ENCODE measurements at regions not wholly inside any gene's neighbourhood (a gene's known extent, or its start where the extent isn't known, plus 50 kb on each side); places are given as distances from the start of the nearest gene placed in this dataset.

- WGBS: 93% methylated on average over 6 of the region's 6 CpGs
- H3K4me3 ChIP-seq (ENCODE audit: insufficient read depth in 1 of 2, low read depth in 1 of 2, low read length in 2 of 2): no peak overlapping the region
- H2AFZ ChIP-seq (ENCODE audit: low read depth, low read length): no peak overlapping the region
- H4K8ac ChIP-seq (ENCODE audit: low read length): peak overlapping the region; percentile 67
- H3K27ac ChIP-seq (ENCODE audit: low read length, poor library complexity, severe bottlenecking): peak overlapping the region; percentile 88
- peaks cover 26% of the 10 kb centered on the region for H3K4me1 ChIP-seq (ENCODE audit: control insufficient read depth, insufficient read depth, low read depth, low read length)
- H3K23ac ChIP-seq (ENCODE audit: low read length in 2 of 2): no peak overlapping the region
- H2BK15ac ChIP-seq (ENCODE audit: low read depth, poor library complexity, severe bottlenecking): peak overlapping the region; percentile 95
- H3K9me3 ChIP-seq (ENCODE audit: control insufficient read depth, low read length): no peaks in the 10 kb centered on the region
- peak overlapping the region; percentile 37 for H2AK5ac ChIP-seq (ENCODE audit: low read length, severe bottlenecking)
- no peak overlapping the region for H3K14ac ChIP-seq (ENCODE audit: low read length in 2 of 2)
- H3K18ac ChIP-seq (ENCODE audit: low read depth in 1 of 2, low read length in 2 of 2): peak overlapping the region; percentile 76 to 89
- peak overlapping the region; percentile 27 to 64 for H3K4ac ChIP-seq (ENCODE audit: low read depth in 1 of 2, low read length in 2 of 2)
- no peaks in the 10 kb centered on the region for H3K27me3 ChIP-seq (ENCODE audit: control insufficient read depth in 1 of 2, insufficient read depth in 1 of 2, low read length in 2 of 2)
- DNase-seq: no peak
- peak overlapping the region; percentile 94 for H2BK120ac ChIP-seq (ENCODE audit: low read depth, low read length)
- H2BK12ac ChIP-seq (ENCODE audit: low read length in 2 of 2): peak overlapping the region; percentile 87 to 100
- peak overlapping the region; percentile 83 for H3K9ac ChIP-seq (ENCODE audit: low read length)
- no peaks in the 10 kb centered on the region for H3K79me1 ChIP-seq (replicated peaks; ENCODE audit: low read length, poor library complexity, severe bottlenecking)
- H4K91ac ChIP-seq (ENCODE audit: low read length): peak overlapping the region; percentile 96
- no peaks in the 10 kb centered on the region for H3K36me3 ChIP-seq (ENCODE audit: control insufficient read depth in 1 of 2, insufficient read depth in 2 of 2, low read depth in 1 of 2, low read length in 2 of 2)
- no peak overlapping the region for H2BK5ac ChIP-seq (ENCODE audit: low read depth, low read length, poor library complexity, severe bottlenecking)
- peak overlapping the region; percentile 1 for H3K4me2 ChIP-seq (ENCODE audit: low read length, poor library complexity, severe bottlenecking)
Measured at GRCh38 chr15:99454107-99454809, 111.5 kb upstream of the MEF2A start.

DNA sequence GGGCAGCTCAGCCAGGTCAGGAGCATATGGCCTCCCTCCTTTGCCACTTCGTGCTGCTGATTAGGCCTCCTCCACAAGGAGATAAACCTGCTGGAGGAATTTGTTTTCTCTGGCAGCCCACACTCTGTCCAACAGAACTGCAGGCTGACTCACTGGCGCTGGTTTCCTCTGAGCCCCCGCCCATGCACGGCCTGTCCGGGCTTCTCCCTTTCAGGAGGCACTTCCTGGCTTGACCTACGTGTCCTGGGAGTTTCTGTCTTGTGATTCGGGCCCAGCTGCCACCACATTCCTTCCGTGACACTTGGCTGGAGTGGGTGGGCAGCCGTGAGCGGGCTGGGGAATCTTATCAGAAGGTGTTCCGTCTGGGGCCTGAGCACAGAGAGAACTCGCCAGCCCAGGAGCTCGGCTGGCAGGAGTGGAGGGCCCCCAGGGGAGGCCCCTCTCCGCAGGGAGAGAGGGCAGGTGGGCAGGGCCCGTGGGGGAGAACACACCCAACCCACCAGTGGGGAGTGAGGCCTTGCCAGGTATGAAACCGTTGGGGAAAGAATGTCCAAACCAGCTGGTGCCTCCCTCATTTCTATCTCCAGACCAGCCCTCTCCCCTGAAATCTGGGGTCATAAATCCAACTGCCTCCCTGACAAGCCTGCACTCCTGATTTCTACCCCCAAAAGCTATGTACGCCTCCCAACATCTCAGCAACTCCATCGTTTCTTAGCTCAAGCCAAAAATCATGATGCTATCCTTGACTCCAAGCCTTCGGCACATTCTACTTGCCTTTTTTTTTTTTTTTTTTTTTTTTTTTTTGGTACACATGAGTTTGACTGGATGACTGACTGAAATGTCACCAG lies 110.6 kb upstream of the MEF2A start:
- Histone ChIP-seq H3K79me1 (replicated peaks; ENCODE audit: low read length, poor library complexity, severe bottlenecking) (no peaks in the 10 kb centered on the region), H2BK5ac (ENCODE audit: low read depth, low read length, poor library complexity, severe bottlenecking) (peak overlapping the region; percentile 92), H3K4me2 (ENCODE audit: low read length, poor library complexity, severe bottlenecking) (peak overlapping the region; percentile 1), H3K4ac (ENCODE audit: low read depth in 1 of 2, low read length in 2 of 2) (peak overlapping the region; percentile 84 to 96), H3K36me3 (ENCODE audit: control insufficient read depth in 1 of 2, insufficient read depth in 2 of 2, low read depth in 1 of 2, low read length in 2 of 2) (no peaks in the 10 kb centered on the region), H3K23ac (ENCODE audit: low read length in 2 of 2) (peak overlapping the region in 1 of 2 experiments; percentile 68), H4K91ac (ENCODE audit: low read length) (peak overlapping the region; percentile 96), H4K8ac (ENCODE audit: low read length) (peak overlapping the region; percentile 99), H3K9ac (ENCODE audit: low read length) (peak overlapping the region; percentile 83), H2AK5ac (ENCODE audit: low read length, severe bottlenecking) (peak overlapping the region; percentile 84), H2BK15ac (ENCODE audit: low read depth, poor library complexity, severe bottlenecking) (peak overlapping the region; percentile 96), H3K9me3 (ENCODE audit: control insufficient read depth, low read length) (no peaks in the 10 kb centered on the region), H3K14ac (ENCODE audit: low read length in 2 of 2) (peak overlapping the region in 1 of 2 experiments; percentile 84), H2AFZ (ENCODE audit: low read depth, low read length) (peak overlapping the region; percentile 83), H3K27me3 (ENCODE audit: control insufficient read depth in 1 of 2, insufficient read depth in 1 of 2, low read length in 2 of 2) (no peaks in the 10 kb centered on the region), H2BK120ac (ENCODE audit: low read depth, low read length) (peak overlapping the region; percentile 94), H3K4me1 (ENCODE audit: control insufficient read depth, insufficient read depth, low read depth, low read length) (peaks cover 26% of the 10 kb centered on the region), H3K4me3 (ENCODE audit: insufficient read depth in 1 of 2, low read depth in 1 of 2, low read length in 2 of 2) (no peak overlapping the region), H3K27ac (ENCODE audit: low read length, poor library complexity, severe bottlenecking) (peak overlapping the region; percentile 88), H3K18ac (ENCODE audit: low read depth in 1 of 2, low read length in 2 of 2) (peak overlapping the region; percentile 97), H2BK12ac (ENCODE audit: low read length in 2 of 2) (peak overlapping the region; percentile 85 to 98)
- peak; percentile 97 for DNase-seq
- WGBS: 23% methylated on average over 18 of the region's 19 CpGs

DNA sequence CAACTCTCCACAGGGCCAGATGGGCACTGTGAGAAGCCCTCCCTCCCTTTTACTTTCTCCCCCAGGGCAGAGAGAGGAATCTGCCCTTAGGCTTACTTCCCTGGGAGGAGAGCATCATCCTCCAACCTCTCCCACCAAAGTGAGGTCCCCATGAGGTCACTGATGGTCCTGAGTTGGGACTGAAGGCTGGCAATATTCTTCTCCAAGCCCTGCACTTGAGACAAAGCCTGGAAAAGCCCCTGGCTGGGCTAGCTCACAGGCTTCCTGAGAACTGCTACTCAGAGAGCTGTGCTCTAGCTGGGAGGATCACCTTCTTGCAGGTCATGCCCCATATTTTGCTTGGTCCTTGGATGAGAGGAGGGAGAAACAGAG lies 110.0 kb upstream of the MEF2A start:
- no peaks in the 10 kb centered on the region for H3K36me3 ChIP-seq (ENCODE audit: control insufficient read depth in 1 of 2, insufficient read depth in 2 of 2, low read depth in 1 of 2, low read length in 2 of 2)
- no peak overlapping the region for H2BK5ac ChIP-seq (ENCODE audit: low read depth, low read length, poor library complexity, severe bottlenecking)
- H3K27me3 ChIP-seq (ENCODE audit: control insufficient read depth in 1 of 2, insufficient read depth in 1 of 2, low read length in 2 of 2): no peaks in the 10 kb centered on the region
- no peaks in the 10 kb centered on the region for H3K79me1 ChIP-seq (replicated peaks; ENCODE audit: low read length, poor library complexity, severe bottlenecking)
- peak overlapping the region in 1 of 2 experiments; percentile 82 for H3K4ac ChIP-seq (ENCODE audit: low read depth in 1 of 2, low read length in 2 of 2)
- peak overlapping the region in 1 of 2 experiments; percentile 77 for H3K23ac ChIP-seq (ENCODE audit: low read length in 2 of 2)
- H2AK5ac ChIP-seq (ENCODE audit: low read length, severe bottlenecking): peak overlapping the region; percentile 64
- no peak for DNase-seq
- H3K18ac ChIP-seq (ENCODE audit: low read depth in 1 of 2, low read length in 2 of 2): peak overlapping the region; percentile 88 to 97
- peak overlapping the region; percentile 5 for H4K8ac ChIP-seq (ENCODE audit: low read length)
- H2BK15ac ChIP-seq (ENCODE audit: low read depth, poor library complexity, severe bottlenecking): no peak overlapping the region
- peak overlapping the region; percentile 93 for H2BK120ac ChIP-seq (ENCODE audit: low read depth, low read length)
- no peak overlapping the region for H3K9ac ChIP-seq (ENCODE audit: low read length)
- H2AFZ ChIP-seq (ENCODE audit: low read depth, low read length): peak overlapping the region; percentile 37
- H3K27ac ChIP-seq (ENCODE audit: low read length, poor library complexity, severe bottlenecking): no peak overlapping the region
- H3K9me3 ChIP-seq (ENCODE audit: control insufficient read depth, low read length): peaks cover 4% of the 10 kb centered on the region
- no peak overlapping the region for H3K14ac ChIP-seq (ENCODE audit: low read length in 2 of 2)
- no peak overlapping the region for H3K4me3 ChIP-seq (ENCODE audit: insufficient read depth in 1 of 2, low read depth in 1 of 2, low read length in 2 of 2)
- peaks cover 25% of the 10 kb centered on the region for H3K4me1 ChIP-seq (ENCODE audit: control insufficient read depth, insufficient read depth, low read depth, low read length)
- no peak overlapping the region for H3K4me2 ChIP-seq (ENCODE audit: low read length, poor library complexity, severe bottlenecking)
- H2BK12ac ChIP-seq (ENCODE audit: low read length in 2 of 2): peak overlapping the region; percentile 85 to 99
- H4K91ac ChIP-seq (ENCODE audit: low read length): peak overlapping the region; percentile 70

- H3K9ac ChIP-seq (ENCODE audit: low read length): no peak overlapping the region
- no peaks in the 10 kb centered on the region for H3K36me3 ChIP-seq (ENCODE audit: control insufficient read depth in 1 of 2, insufficient read depth in 2 of 2, low read depth in 1 of 2, low read length in 2 of 2)
- no peak overlapping the region for H3K4me3 ChIP-seq (ENCODE audit: insufficient read depth in 1 of 2, low read depth in 1 of 2, low read length in 2 of 2)
- no peak overlapping the region for H4K91ac ChIP-seq (ENCODE audit: low read length)
- no peak overlapping the region for H3K27ac ChIP-seq (ENCODE audit: low read length, poor library complexity, severe bottlenecking)
- H3K27me3 ChIP-seq (ENCODE audit: control insufficient read depth in 1 of 2, insufficient read depth in 1 of 2, low read length in 2 of 2): no peaks in the 10 kb centered on the region
- H3K9me3 ChIP-seq (ENCODE audit: control insufficient read depth, low read length): peaks cover 10% of the 10 kb centered on the region
- peaks cover 3% of the 10 kb centered on the region for H3K4me1 ChIP-seq (ENCODE audit: control insufficient read depth, insufficient read depth, low read depth, low read length)
- H2BK120ac ChIP-seq (ENCODE audit: low read depth, low read length): no peak overlapping the region
- H3K4me2 ChIP-seq (ENCODE audit: low read length, poor library complexity, severe bottlenecking): no peak overlapping the region
- 100% methylated on average over 1 of the region's 2 CpGs for WGBS
- no peak overlapping the region for H2BK5ac ChIP-seq (ENCODE audit: low read depth, low read length, poor library complexity, severe bottlenecking)
- H3K4ac ChIP-seq (ENCODE audit: low read depth in 1 of 2, low read length in 2 of 2): no peak overlapping the region
- no peak overlapping the region for H4K8ac ChIP-seq (ENCODE audit: low read length)
- DNase-seq: no peak
- no peak overlapping the region for H3K23ac ChIP-seq (ENCODE audit: low read length in 2 of 2)
- no peak overlapping the region for H3K18ac ChIP-seq (ENCODE audit: low read depth in 1 of 2, low read length in 2 of 2)
- H2BK12ac ChIP-seq (ENCODE audit: low read length in 2 of 2): no peak overlapping the region
- no peak overlapping the region for H2AK5ac ChIP-seq (ENCODE audit: low read length, severe bottlenecking)
- H3K79me1 ChIP-seq (replicated peaks; ENCODE audit: low read length, poor library complexity, severe bottlenecking): no peaks in the 10 kb centered on the region
- no peak overlapping the region for H2AFZ ChIP-seq (ENCODE audit: low read depth, low read length)
- no peak overlapping the region for H3K14ac ChIP-seq (ENCODE audit: low read length in 2 of 2)
- H2BK15ac ChIP-seq (ENCODE audit: low read depth, poor library complexity, severe bottlenecking): no peak overlapping the region
Measured at GRCh38 chr15:99464137-99464536, 101.6 kb upstream of the MEF2A start.

All from mesenchymal stem cell (in vitro differentiated cells and primary cell).